ENCODE measurements at regions not wholly inside any gene's neighbourhood (a gene's known extent, or its start where the extent isn't known, plus 50 kb on each side); places are given as distances from the start of the nearest gene placed in this dataset.

DNA sequence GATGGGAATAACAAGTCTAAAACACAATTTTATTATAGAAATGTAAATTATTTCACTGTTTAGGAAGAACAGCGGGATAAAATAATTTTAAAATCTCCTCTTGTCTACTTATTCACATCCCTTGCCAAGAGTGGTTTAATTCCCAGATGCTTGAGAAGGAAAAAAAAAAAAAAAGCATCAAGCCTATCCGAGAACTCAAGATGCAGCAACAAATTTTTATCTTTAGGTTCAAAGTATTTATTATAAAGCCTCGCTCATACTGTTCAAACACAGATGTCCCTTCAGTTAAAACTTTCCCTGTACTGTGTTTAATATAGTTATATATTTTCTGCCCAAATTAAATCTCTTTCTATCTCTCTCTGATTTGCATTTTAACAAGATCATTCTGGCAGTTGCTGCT lies 1615.8 kb downstream of the PLA2G4A start:
- DNase-seq (ENCODE audit: low read depth in 2 of 3, low spot score in 2 of 3): no peak

DNA sequence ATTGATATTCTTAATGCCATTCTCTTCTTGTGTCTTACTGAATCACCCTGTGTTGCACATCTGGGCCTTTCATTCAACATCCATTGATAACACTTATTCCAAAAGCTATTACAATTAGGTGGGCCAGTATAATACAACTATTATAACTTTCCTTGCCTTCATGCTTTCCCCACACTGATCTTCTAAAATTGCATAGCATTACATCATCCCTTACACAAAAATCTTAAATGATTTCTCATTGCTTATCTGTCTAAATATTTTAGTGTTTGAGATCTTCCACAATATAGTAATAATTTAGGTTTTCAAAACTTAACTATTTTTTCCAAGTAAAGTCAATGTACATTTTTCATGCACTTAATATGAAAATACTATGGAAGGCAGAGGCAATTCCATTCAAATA lies 1634.1 kb downstream of the PLA2G4A start:
- no peak for DNase-seq (ENCODE audit: low read depth in 2 of 3, low spot score in 2 of 3)

DNA sequence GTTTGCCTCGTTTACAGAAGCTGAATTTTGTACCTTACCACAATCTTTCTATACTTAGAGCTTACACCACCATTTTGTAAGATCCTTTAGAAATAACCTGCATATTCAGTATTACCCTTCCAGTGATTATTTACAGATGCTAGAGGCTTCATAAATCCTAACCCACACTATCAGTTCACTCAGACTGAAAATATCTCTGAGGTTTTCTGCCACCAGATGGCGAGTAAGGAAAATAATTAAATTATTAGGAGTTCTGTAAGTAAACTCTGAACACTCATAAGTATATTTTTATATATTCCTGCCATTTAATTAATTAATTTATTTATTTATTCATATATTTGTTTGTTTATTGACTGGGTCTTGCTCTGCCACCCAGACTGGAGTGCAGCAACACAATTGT lies 1635.2 kb downstream of the PLA2G4A start:
- DNase-seq (ENCODE audit: low read depth in 2 of 3, low spot score in 2 of 3): no peak

DNA sequence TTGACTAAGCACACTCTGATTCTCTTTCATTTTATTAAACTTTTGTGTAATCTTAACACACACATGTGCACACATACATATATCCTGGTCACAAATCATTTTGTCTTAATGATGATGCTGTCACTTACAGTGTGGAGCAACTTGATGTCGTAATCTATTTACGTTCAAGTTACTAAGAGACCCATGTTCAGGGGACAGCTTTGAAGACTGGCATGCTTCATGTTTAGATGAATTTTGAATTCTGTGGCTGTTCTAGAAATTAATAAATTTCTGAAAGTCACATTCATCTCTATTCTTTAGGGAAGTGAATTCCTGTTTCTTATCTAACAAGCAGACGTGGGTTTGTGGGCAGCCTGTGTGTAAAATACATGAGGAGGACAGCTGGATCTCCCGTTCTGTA lies 1637.8 kb downstream of the PLA2G4A start:
- peak in 2 of 3 donors; percentile 3 to 61 for DNase-seq (ENCODE audit: low read depth in 2 of 3, low spot score in 2 of 3)

DNA sequence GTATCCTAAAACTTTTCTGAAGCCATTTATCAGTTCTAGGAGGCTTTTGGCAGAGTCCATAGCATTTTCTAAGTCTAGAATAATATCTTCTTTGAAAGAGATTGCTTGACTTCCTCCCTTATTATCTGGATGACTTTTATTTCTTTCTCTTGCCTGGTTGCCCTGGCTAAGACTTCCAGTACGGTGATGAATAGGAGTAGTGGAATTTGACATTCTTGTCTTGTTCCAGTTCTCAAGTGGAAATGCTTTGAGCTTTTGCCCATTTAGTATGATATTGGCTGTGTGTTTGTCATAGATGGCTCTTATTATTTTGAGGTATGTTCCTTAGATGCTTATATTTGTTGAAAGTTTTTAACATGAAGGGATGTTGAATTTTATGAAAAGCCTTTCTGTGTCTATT lies 1647.9 kb downstream of the PLA2G4A start:
- no peak for DNase-seq (ENCODE audit: low read depth in 2 of 3, low spot score in 2 of 3)

DNA sequence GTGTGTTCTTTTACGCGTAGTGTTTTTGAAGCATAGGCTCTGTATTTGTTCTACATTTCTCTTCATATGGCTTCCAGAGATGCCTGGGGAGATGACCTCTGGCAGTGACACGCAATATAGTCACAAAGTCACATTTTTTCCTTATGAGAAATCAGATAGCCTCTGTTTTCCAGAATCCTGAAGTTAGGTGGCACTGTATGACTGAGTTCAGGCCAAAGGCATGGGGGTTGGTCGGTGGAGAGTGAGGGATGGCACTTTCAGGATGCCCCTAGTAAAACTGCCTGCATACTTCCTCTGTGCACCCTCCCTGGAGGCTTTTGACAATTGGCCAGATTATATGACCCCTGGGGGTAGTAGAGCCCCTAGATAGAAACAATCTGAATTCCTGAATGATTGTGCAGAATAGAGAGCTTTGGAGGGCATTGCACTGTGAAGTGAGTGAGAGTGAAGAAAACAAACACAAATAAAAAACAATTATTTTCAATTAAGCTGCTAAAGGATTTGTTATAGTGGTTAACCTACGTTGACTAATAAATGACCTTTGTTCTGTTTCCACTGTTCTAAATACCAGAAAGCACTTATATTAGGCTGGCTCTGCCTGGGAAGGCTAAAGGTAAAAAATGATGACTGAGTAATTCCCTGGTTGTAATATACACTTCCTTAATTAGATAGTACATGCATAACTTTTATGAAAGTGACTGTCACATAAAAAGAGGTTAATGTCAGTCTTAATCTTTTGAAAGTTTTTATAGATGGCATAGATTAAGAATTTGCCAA lies 1660.8 kb downstream of the PLA2G4A start:
- DNase-seq (ENCODE audit: low read depth in 2 of 3, low spot score in 2 of 3): no peak

DNA sequence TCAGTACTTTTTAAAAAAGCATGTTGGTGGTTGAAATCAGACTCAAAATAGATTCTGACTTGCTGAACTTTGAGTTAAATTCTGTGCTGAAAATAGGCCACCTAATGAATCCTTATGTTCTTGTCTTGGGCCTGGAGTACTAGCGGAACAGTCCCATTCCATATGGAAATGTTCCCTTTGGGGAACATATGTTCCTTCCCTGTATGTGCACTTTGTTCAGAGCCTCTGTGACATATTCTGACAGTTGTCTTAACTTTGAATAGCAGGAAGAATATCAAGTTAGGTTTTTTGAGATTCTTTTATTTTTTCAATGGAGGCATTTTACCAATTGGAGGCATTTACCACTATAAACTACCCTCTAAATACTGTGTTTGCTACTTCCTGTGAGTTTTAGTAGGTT lies 1667.8 kb downstream of the PLA2G4A start:
- no peak for DNase-seq (ENCODE audit: low read depth in 2 of 3, low spot score in 2 of 3)

DNA sequence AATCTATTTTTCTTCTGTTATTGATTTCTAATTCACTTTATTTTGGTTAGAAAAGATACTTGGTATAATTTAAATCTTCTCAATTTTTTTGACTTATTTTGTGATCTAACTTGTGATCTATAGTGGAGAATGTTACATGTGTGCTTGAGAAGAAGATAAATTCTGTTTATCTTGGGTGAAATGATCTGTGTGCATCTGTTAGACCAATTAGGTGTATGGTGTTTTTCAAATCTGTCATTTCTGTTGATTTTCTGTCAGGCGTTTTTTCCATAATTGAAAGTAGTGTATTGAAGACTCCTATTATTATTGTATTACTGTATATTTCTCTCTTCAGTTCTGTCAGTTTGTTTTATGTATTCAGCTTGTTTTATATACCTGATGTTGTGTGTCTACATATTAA lies 1668.3 kb downstream of the PLA2G4A start:
- DNase-seq (ENCODE audit: low read depth in 2 of 3, low spot score in 2 of 3): no peak

DNA sequence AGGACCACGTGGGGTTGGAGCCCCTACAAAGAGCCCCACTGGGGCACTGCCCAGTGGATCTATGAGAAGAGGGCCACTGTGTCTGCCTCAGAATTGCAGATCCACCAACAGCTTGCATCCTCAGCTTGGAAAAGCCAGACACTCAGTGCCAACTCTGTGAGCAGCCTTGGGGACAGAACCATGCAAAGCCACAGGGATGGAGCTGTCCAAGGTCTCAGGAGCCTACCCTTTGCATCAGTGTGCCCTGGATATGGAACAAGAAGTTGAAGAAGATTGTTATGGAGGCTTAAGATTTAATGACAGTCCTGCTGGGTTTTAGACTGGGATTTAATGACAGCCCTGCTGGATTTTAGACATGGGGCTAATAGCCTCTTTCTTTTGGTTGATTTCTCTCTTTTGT lies 1670.9 kb downstream of the PLA2G4A start:
- no peak for DNase-seq (ENCODE audit: low read depth in 2 of 3, low spot score in 2 of 3)

DNA sequence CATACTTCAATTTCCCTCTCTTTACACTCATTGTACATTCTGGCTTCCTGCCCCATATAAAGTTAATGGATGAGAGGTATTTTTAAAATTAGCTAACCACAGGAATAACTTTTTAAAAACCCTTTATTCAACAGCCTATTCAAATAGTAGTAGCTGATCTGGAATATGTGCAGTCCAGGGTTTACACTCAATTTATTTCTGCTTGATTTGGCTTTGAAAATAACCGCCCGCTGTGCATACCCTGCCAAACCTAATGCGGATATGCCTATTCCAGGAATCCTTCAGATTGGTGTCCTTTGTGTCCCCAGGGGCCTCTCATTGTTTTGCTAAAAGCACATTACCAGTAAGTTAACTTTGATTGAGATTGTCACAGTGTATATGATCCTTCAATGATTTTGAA lies 1686.2 kb downstream of the PLA2G4A start:
- DNase-seq (ENCODE audit: low read depth in 2 of 3, low spot score in 2 of 3): no peak

DNA sequence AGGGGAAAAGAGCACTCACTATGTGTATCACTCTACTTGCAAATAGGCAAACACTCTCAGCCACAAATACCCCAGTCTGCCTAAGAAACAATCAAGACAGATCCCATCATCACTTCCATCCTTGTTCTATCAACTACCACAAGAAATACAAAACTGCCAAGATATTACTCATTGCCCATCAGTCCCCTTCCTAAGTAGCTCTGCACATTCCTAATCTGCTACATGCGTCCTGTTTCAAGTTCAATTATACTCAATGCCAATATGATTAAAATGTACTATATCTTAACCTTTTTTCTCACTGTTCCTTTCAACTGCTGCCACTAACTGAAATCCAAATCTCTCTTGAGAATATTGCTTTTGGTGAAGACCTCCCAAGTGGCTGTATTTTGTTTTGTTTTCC lies 1688.4 kb downstream of the PLA2G4A start:
- no peak for DNase-seq (ENCODE audit: low read depth in 2 of 3, low spot score in 2 of 3)

DNA sequence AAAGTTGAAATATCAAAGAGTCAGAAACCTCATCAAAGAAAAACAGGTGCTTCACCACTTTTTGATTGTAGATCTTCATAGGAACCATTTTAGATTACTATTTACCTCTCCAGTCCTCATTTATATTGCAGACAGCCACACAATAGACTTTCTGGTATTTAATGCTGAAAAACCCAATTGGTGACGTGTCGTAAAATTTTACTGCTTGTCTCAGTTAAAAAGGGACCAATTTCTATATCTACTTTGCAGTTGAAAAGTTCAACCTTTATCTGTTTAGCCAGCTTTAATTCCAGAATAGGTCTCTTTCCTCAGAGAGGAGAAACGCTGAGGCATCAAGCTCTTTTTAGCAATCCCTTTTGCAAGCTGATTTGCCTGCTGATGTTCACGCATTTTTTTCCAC lies 1722.4 kb downstream of the PLA2G4A start:
- no peak for DNase-seq (ENCODE audit: low read depth in 2 of 3, low spot score in 2 of 3)

DNA sequence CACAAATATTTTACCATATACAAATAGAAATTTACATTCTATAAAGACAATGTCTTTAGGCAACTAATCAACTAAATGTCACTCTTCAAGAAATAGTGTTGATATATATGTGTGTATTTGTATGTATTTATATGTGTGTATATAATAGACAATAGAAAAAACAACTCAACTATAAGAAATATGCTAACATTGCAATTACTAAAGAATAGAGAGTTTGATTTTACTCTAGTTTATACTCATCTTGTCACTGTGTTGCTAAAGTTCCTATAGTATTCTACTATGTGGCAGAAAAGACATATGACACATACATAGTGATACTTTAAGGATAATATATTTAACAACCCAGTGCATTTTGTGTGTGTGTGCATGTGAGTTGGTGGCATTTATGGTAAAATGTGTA lies 1728.3 kb downstream of the PLA2G4A start:
- DNase-seq (ENCODE audit: low read depth in 2 of 3, low spot score in 2 of 3): no peak

DNA sequence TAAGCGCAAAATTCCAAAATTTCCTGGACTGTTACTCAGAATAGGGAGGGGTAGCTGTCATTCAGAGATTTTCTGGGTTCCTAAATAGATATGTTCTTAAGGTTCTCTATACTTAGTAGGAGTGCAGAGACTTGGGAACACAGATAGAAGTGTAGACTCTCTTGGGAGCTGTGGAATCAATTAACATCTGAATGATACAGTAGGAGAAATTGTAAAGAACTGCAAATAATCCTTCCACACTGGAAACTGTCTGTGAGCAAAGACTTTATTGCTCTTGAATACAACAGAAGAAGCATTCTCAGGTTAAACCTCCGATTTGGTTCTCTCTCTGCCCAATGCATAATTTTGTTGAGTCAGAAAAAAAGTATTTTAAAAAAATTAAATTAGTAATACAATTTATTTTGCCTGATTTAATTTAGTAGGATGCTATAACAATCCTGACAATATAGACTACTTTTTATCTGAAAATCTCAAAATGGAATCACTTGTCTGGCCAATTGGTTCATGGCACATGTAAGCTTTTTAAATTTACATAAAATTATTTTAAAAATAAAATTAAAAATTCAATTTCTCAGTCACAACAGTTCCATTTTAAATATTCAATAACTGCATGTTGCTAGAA lies 1754.3 kb downstream of the PLA2G4A start:
- DNase-seq (ENCODE audit: low read depth in 2 of 3, low spot score in 2 of 3): no peak

DNA sequence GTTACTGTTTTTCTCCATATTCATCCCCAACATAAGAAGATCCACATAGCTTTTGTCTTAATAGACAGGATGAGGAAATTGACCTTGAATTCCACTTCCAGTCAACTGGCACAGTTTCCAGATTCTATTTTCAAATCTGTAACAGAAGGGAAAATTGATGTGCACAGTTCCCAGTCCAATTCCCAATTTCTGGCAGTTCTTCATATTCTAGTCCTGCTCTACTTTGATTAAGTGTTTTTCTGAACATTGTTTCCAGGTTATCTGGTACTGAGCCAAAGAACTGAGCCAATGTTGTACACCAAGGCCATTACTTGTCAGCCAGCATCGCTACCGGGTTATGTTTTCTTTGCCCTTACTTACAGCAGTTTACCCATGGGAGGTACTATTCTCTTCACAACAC lies 1755.4 kb downstream of the PLA2G4A start:
- DNase-seq (ENCODE audit: low read depth in 2 of 3, low spot score in 2 of 3): no peak

DNA sequence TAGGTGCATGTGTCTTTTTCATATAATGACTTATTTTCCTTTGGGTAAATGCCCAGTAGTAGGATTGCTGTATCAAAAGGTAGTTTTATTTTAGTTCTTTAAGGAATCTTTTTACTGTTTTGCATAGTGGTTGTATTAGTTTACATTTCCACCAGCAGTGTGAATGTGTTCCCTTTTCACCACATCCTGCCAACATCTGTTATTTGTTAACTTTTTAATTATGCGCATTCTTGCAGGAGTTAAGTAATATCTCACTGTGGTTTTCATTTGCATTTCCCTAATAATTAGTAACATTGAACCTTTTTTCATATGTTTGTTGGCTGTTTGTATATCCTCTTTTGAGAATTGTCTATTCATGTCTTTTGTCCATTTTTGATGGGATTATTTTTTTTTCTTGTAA lies 1761.9 kb downstream of the PLA2G4A start:
- DNase-seq (ENCODE audit: low read depth in 2 of 3, low spot score in 2 of 3): no peak

DNA sequence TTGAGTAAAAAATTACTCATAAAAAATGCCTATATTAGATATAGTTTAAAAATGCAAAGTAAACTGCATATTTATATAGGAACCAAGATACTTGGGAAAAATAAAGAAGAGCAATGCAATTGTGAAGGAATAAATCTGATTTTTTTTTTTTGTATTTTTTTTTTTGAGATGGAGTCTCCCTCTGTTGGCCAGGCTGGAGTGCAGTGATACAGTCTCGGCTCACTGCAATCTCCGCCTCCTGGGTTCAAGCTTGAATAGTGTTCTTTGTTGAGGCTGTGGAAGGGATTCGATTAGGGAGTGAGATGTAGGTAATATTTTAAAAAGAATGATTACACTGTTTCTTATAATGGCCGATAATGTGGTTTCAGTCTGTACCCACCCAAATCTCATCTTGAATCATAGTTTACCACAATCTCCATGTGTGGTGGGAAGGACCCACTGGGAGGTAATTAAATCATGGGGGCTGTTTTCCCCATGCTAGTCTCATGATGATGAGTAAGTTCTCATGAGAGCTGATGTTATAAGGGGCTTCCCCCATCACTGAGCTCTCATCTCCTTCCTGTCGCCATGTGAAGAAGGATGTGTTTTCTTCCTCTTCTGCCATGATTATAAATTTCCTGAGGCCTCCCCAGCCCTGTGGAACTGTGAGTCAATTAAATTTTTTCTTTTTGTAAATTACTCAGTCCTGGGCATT lies 1765.9 kb downstream of the PLA2G4A start:
- DNase-seq (ENCODE audit: low read depth in 2 of 3, low spot score in 2 of 3): no peak

DNA sequence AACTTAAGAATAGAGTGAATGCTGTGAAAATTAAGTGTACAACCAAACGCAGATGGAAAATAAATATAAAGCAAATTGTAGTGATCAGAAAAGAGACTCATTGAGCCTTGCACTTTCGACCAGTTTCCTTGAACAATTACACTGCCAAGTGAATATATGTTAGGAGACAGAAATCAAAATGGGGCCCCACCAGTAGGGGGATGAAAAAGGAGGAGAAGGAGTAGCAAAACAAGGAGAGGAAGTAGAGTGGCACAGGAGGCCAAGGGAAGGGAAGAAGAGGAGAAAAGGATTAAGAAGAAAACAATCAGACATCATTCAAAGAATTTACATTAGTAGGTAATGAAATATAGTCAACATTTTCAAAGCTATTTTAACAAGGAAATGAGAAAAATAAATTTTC lies 1770.6 kb downstream of the PLA2G4A start:
- DNase-seq (ENCODE audit: low read depth in 2 of 3, low spot score in 2 of 3): no peak

DNA sequence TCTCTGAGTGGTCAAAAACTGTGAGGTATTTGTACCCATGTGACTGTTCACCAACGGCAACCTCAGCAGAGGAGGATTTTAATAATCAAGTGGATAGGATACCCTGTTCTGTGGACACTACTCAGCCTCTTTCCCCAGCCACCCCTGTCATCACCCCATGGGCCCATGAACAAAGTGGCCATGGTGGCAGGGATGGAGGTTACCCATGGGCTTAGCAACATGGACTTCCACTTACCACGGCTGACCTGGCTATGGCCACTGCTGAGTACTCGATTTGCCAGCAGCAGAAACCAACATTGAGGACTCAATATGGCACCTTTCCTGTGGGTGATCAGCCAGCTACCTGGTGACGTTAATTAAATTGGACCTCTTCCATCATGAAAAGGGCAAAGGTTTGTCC lies 1782.7 kb downstream of the PLA2G4A start:
- no peak for DNase-seq (ENCODE audit: low read depth in 2 of 3, low spot score in 2 of 3)

DNA sequence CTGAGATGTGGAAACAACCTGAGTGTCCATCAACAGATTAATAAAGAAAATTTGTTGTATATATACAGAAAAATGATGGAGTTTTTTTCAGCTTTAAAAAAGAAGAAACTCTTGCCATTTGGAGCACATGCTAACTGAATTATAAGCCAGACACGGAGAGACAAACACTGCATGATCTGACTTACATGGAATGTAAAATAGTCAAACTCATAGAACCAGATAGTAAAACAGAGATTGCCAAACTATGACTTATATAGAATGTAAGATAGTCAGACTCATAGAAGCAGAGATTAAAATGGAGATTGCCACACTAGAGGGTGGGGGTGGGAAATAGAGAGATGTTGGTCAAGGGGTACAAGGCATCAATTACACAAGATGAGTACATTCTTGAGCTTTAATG lies 1786.6 kb downstream of the PLA2G4A start:
- DNase-seq (ENCODE audit: low read depth in 2 of 3, low spot score in 2 of 3): no peak

DNA sequence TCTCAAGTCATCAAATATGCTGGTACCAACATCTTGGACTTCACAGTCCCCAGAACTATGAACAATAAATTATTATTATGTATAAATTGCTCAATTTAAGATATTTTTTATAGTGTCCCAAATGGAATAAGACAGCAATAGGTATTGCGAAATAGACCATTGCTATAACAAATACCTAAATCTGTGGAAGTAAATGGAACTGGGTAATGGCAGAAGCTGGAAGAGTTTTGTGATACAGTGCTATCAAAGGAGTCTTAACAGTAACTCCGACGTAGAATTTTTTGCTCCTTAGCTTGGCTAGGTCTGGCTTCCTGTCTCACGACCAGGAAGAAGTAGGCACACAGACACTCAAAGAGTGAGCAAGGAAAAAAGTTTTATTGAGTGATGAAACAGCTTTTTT lies 1791.5 kb downstream of the PLA2G4A start:
- no peak for DNase-seq (ENCODE audit: low read depth in 2 of 3, low spot score in 2 of 3)

DNA sequence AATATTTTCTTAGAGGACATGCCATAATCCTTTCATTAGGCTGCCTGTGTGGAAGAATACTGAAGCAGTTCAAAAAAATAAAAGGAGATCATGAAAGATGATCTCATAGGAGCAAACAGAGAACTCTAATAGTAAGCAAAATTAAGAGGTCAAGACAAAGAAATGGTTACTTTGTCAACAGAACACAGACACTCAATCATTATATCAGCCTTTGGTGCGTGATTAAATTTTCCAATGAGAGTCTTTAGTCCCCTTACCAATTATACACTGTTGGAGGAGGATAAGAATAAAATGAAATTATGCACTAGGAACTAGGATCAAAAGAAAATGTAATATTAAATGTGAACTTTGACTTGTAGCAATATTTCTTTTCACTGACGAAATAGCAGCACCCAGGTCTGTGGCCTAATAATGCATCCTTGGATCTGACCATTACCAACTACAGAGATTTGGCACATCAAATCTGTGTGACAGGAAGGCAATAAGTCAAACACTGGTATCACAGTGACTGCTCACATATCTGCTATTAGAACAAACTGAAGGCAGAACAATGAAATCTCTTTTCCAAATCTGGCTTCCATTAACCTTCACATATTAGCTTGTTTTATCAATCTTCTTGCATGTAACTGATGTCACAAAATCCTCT lies 1812.9 kb downstream of the PLA2G4A start:
- no peak for DNase-seq (ENCODE audit: low read depth in 2 of 3, low spot score in 2 of 3)
